K562 (cell line): ENCODE measurements at regions not wholly inside any gene's neighbourhood (a gene's known extent, or its start where the extent isn't known, plus 50 kb on each side); places are given as distances from the start of the nearest gene placed in this dataset.

Experiments used
- ATAC-seq: fragments of 200-7000 bp; cut with Tn5 transposase; 3 replicates; pipeline ENCODE4 v1.9.1; 2020; ENCODE audit warnings: moderate library complexity
- BruUV-seq: library from RNA; stranded (reverse); fragments of 400-500 nt; replicated peaks from 2 replicates; lab custom pipeline; 2021; lab: Mats Ljungman, UMichigan
- CTCF ChIA-PET: fragments of 300-600 bp; formaldehyde crosslinking; extraction: SDS; loops from one replicate; lab custom pipeline; 2021; ENCODE audit warnings: low intra/inter-chr PET ratio; lab: Yijun Ruan, JAX
- POLR2A ChIA-PET: fragments of 300-600, 350-650 bp; sonication (Branson Sonifier 250); formaldehyde crosslinking; extraction: SDS; loops from one replicate; lab custom pipeline; 2021; ENCODE audit warnings: antibody characterized with exemption, inconsistent platforms; lab: Yijun Ruan, JAX
- DNase-seq, 4 experiments: peaks; one replicate each; pipeline versions ENCODE4 v3.0.0 to v3.0.0-alpha.2; 2011 to 2018; ENCODE audit warnings: low spot score in 3 of 4, mixed read lengths in 3 of 4; ENCODE audit errors: extremely low read depth in 1 of 4
- FAIRE-seq: peaks from 2 replicates; lab custom pipeline; 2011; peaks lifted over from hg19 to GRCh38; lab: Jason Lieb, UNC
- H2AFZ ChIP-seq: 2 replicates; pipeline ENCODE4 v1.6.0; 2011; ENCODE audit warnings: low read depth, low read length, control low read depth, inconsistent platforms
- H3K27ac ChIP-seq: fragments of 200-600 bp; 3 replicates; pipeline ENCODE4 v1.8.0; 2011; ENCODE audit warnings: low read depth, mild to moderate bottlenecking, control low read depth, inconsistent platforms, low read length, moderate library complexity, mixed read lengths; ENCODE audit errors: extremely low read depth
- H3K27me3 ChIP-seq, 2 experiments: fragments of 300-600 bp in 1 of 2; 2 replicates in 1 of 2; 3 replicates in 1 of 2; pipeline versions ENCODE4 v1.6.0 to v1.8.0; 2011; ENCODE audit warnings: inconsistent platforms in 2 of 2, low read length in 2 of 2, mild to moderate bottlenecking in 1 of 2, mixed read lengths in 1 of 2, moderate library complexity in 1 of 2; ENCODE audit not compliant: control insufficient read depth in 2 of 2, insufficient read depth in 2 of 2
- H3K36me3 ChIP-seq: fragments of 300-600 bp; 3 replicates; pipeline ENCODE4 v1.8.0; 2011; ENCODE audit warnings: mild to moderate bottlenecking, low read length, inconsistent platforms; ENCODE audit not compliant: control insufficient read depth, insufficient read depth
- H3K4me1 ChIP-seq, 2 experiments: fragments of 200-600 bp in 1 of 2; replicated peaks in 1 of 2; 2 replicates in 1 of 2; 3 replicates in 1 of 2; pipeline versions ENCODE4 v1.5.1 to v1.8.0; 2011; ENCODE audit warnings: inconsistent platforms in 2 of 2, low read length in 2 of 2, mild to moderate bottlenecking in 1 of 2, mixed read lengths in 1 of 2, moderate library complexity in 1 of 2; ENCODE audit not compliant: control insufficient read depth in 2 of 2, insufficient read depth in 2 of 2
- H3K4me2 ChIP-seq: 2 replicates; pipeline ENCODE4 v1.6.1; 2011; ENCODE audit warnings: low read length, control low read depth, inconsistent platforms, mixed read lengths; ENCODE audit not compliant: insufficient read depth
- H3K4me3 ChIP-seq: fragments of 200-600 bp; sonication (generic), shearing (Covaris generic); 2 replicates; pipeline ENCODE4 v1.5.1; 2016; ENCODE audit warnings: control low read depth, inconsistent platforms
- H3K79me2 ChIP-seq: fragments of 200-600 bp; 3 replicates; pipeline ENCODE4 v1.8.0; 2011; ENCODE audit warnings: low read length, inconsistent platforms; ENCODE audit not compliant: control insufficient read depth, insufficient read depth
- H3K9ac ChIP-seq, 2 experiments: 2 replicates each; pipeline versions ENCODE4 v1.6.0 to v1.6.1; 2011; ENCODE audit warnings: low read depth in 2 of 2, low read length in 2 of 2, control low read depth in 1 of 2, inconsistent platforms in 1 of 2, mild to moderate bottlenecking in 1 of 2, mixed read lengths in 1 of 2; ENCODE audit not compliant: insufficient read depth in 1 of 2
- H3K9me1 ChIP-seq: one replicate; pipeline ENCODE4 v1.6.0; 2011; ENCODE audit warnings: inconsistent platforms, mild to moderate bottlenecking, low read length, moderate library complexity; ENCODE audit not compliant: control insufficient read depth, insufficient read depth
- H3K9me3 ChIP-seq: replicated peaks from 2 replicates; pipeline ENCODE4 v1.5.1; 2011; ENCODE audit warnings: low read depth, low read length, inconsistent platforms; ENCODE audit not compliant: control insufficient read depth, insufficient read depth
- H4K20me1 ChIP-seq: replicated peaks from 2 replicates; pipeline ENCODE4 v1.6.1; 2011; ENCODE audit warnings: low read length, inconsistent platforms, mixed read lengths; ENCODE audit not compliant: control insufficient read depth, insufficient read depth
- BACH1 ChIP-seq: fragments of 200-800 bp; sonication (Bioruptor generic); IDR thresholded peaks from 2 replicates; pipeline ENCODE4 v1.6.1; 2016; ENCODE audit warnings: missing genetic modification characterization, missing compliant biosample characterization
- COPS2 ChIP-seq: fragments of 450-650 bp; conservative IDR thresholded peaks from 2 replicates; pipeline ENCODE4 v1.6.1; 2016; ENCODE audit warnings: mild to moderate bottlenecking, moderate library complexity
- ELF4 ChIP-seq: fragments of 450-650 bp; formaldehyde crosslinking; IDR thresholded peaks from 2 replicates; pipeline ENCODE4 v1.4.0; 2022; ENCODE audit warnings: missing genetic modification characterization
- HMG20B ChIP-seq: fragments of 250-450 bp; sonication (Bioruptor Pico); IDR thresholded peaks from 2 replicates; pipeline ENCODE4 v1.5.0; 2021; ENCODE audit warnings: mild to moderate bottlenecking
- JUND ChIP-seq, 2 experiments: IDR thresholded peaks; 2 replicates in 1 of 2; 3 replicates in 1 of 2; pipeline ENCODE4 v1.6.1; 2011; ENCODE audit warnings: borderline replicate concordance in 2 of 2, low read depth in 2 of 2, low read length in 2 of 2, improper control_type of control experiment in 1 of 2, missing biosample characterization in 1 of 2, missing genetic modification characterization in 1 of 2, missing genetic modification reagents in 1 of 2
- MTA1 ChIP-seq: fragments of 450-650 bp; IDR thresholded peaks from 2 replicates; pipeline ENCODE4 v1.6.1; 2017; ENCODE audit warnings: borderline replicate concordance
- NFIC ChIP-seq: fragments of 450-650 bp; IDR thresholded peaks from 2 replicates; pipeline ENCODE4 v1.6.1; 2017; ENCODE audit warnings: mild to moderate bottlenecking, inconsistent platforms
- PHB2 ChIP-seq: fragments of 450-650 bp; IDR thresholded peaks from 2 replicates; pipeline ENCODE4 v1.6.1; 2017; ENCODE audit warnings: low read depth
- PTBP1 ChIP-seq: fragments of 200-400 bp; formaldehyde crosslinking; IDR thresholded peaks from 2 replicates; pipeline ENCODE4 v1.6.1; 2017; ENCODE audit warnings: low read depth, low read length
- SAFB ChIP-seq: fragments of 200-400 bp; formaldehyde crosslinking; IDR thresholded peaks from 2 replicates; pipeline ENCODE4 v1.6.1; 2017; ENCODE audit warnings: low read depth, low read length, borderline replicate concordance
- TCF7L2 ChIP-seq: fragments of 150-350 bp; IDR thresholded peaks from 2 replicates; pipeline ENCODE4 v1.6.1; 2016; ENCODE audit warnings: low read depth, mild to moderate bottlenecking, low read length, moderate library complexity
- TOE1 ChIP-seq, 2 experiments: fragments of 450-650 bp in 1 of 2; sonication (generic) in 1 of 2; formaldehyde crosslinking in 1 of 2; IDR thresholded peaks; 2 replicates each; pipeline versions ENCODE4 v1.7.1 to v1.8.0; 2016 to 2022; ENCODE audit warnings: borderline replicate concordance in 2 of 2, mild to moderate bottlenecking in 2 of 2, antibody characterized with exemption in 1 of 2, inconsistent platforms in 1 of 2, low read depth in 1 of 2, missing genetic modification reagents in 1 of 2, moderate library complexity in 1 of 2
- ZNF311 ChIP-seq: fragments of 250-450 bp; sonication (Bioruptor Pico); IDR thresholded peaks from 2 replicates; pipeline ENCODE4 v1.4.0; 2020; ENCODE audit warnings: mild to moderate bottlenecking, moderate library complexity
- ZNF431 ChIP-seq: sonication (generic); formaldehyde crosslinking; IDR thresholded peaks from 2 replicates; pipeline ENCODE4 v1.8.0; 2022; ENCODE audit warnings: mild to moderate bottlenecking, missing genetic modification reagents
- ZNF695 ChIP-seq: fragments of 450-650 bp; formaldehyde crosslinking; IDR thresholded peaks from 2 replicates; pipeline ENCODE4 v1.4.0; 2020; ENCODE audit warnings: mild to moderate bottlenecking, moderate library complexity
- ZNF76 ChIP-seq: fragments of 250-450 bp; sonication (Bioruptor Pico); IDR thresholded peaks from 2 replicates; pipeline ENCODE4 v1.4.0; 2020; ENCODE audit warnings: mild to moderate bottlenecking, moderate library complexity, borderline replicate concordance
- WGBS: fragments of 100-300 bp; shearing (Covaris generic); methylation state at CpG from one replicate; pipeline ENCODE4 v1.1.6; 2016; ENCODE audit warnings: low coverage, mixed read lengths; ENCODE audit not compliant: insufficient coverage; ENCODE audit errors: missing lambda C conversion rate; 5-methylcytosine and 5-hydroxymethylcytosine counted together
- in situ Hi-C: fragments of 300-500 bp; cut with MboI; formaldehyde crosslinking; loops from 4 replicates; pipeline ENCODE4 v1.15.0; 2018; ENCODE audit warnings: inconsistent platforms, mixed read lengths
- intact Hi-C: fragments of 100-400 bp; cut with micrococcal nuclease; formaldehyde crosslinking; loops from 2 replicates; pipeline ENCODE4 v1.14.2; 2022
- TF ChIP-seq, protein P1 (sequence below), 3 experiments: fragments of 200-800 bp in 1 of 3; fragments of 250-450 bp in 1 of 3; fragments of 450-650 bp in 1 of 3; sonication (Bioruptor Pico) in 1 of 3; sonication (Bioruptor generic) in 1 of 3; formaldehyde crosslinking in 1 of 3; IDR thresholded peaks; 2 replicates each; pipeline versions ENCODE4 v1.6.1 to v1.8.0; 2016 to 2022; ENCODE audit warnings: mild to moderate bottlenecking in 2 of 3, missing genetic modification characterization in 2 of 3, missing compliant biosample characterization in 1 of 3, moderate library complexity in 1 of 3
- TF ChIP-seq, protein P2 (sequence below): fragments of 250-450 bp; sonication (Bioruptor Pico); IDR thresholded peaks from 2 replicates; pipeline ENCODE4 v1.5.1; 2021; ENCODE audit warnings: mild to moderate bottlenecking

DNA sequence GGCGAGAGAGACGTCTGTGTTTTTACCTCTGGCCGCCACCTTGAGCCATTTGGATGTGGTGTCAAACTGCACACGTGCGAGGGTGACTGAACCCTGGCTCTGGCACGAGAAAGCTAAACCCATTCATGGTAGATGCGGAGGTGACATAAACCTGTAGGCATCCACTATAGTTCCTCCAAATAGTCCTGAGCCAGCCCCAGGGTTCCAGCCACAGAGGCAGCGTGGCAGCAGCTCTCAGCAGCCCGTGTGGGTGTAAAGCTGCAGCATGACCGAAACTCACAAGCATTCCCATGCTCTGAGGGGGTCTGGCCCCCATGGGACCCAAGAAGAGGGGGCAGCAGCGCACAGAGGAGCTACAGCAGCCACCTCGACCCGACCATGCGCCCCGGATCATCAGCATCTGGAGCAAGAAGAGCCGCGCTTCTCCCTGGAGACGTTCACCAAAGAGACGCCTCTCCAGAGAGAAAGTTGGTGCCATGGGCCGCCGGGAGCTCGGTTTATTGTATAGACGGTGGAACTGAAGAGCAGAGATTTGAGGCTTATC, 303.8 kb upstream of the IRX4 start:
- Histone ChIP-seq H3K4me1 (no peaks in the 10 kb centered on the region), H2AFZ (no peak overlapping the region), H3K4me2 (no peak overlapping the region), H3K36me3 (no peaks in the 10 kb centered on the region), H4K20me1 (0 out of 2 replicates have a peak, but pooled peaks cover 17% of the 10 kb centered on the region), H3K9me1 (no peaks in the 10 kb centered on the region), H3K79me2 (no peaks in the 10 kb centered on the region), H3K27ac (no peak overlapping the region), H3K27me3 (peaks cover 15 to 55% of the 10 kb centered on the region in 2 experiments), H3K9ac (no peak overlapping the region), H3K4me3 (no peak overlapping the region), H3K9me3 (no peaks in the 10 kb centered on the region)
- DNase-seq (no peak), ATAC-seq (no peak), FAIRE-seq (no peak)
- POLR2A ChIA-PET, result no interaction called here
- in situ Hi-C loops (no loop called here), intact Hi-C loops (no loop called here)
- TF ChIP-seq TOE1 (IDR thresholded peaks at IDR 0.05; ENCODE audit: borderline replicate concordance), result no peak
- no peak for TF ChIP-seq TOE1 (CRISPR knock-in tag; IDR thresholded peaks at IDR 0.05; ENCODE audit: borderline replicate concordance, low read depth)
- TF ChIP-seq, protein P1, sequence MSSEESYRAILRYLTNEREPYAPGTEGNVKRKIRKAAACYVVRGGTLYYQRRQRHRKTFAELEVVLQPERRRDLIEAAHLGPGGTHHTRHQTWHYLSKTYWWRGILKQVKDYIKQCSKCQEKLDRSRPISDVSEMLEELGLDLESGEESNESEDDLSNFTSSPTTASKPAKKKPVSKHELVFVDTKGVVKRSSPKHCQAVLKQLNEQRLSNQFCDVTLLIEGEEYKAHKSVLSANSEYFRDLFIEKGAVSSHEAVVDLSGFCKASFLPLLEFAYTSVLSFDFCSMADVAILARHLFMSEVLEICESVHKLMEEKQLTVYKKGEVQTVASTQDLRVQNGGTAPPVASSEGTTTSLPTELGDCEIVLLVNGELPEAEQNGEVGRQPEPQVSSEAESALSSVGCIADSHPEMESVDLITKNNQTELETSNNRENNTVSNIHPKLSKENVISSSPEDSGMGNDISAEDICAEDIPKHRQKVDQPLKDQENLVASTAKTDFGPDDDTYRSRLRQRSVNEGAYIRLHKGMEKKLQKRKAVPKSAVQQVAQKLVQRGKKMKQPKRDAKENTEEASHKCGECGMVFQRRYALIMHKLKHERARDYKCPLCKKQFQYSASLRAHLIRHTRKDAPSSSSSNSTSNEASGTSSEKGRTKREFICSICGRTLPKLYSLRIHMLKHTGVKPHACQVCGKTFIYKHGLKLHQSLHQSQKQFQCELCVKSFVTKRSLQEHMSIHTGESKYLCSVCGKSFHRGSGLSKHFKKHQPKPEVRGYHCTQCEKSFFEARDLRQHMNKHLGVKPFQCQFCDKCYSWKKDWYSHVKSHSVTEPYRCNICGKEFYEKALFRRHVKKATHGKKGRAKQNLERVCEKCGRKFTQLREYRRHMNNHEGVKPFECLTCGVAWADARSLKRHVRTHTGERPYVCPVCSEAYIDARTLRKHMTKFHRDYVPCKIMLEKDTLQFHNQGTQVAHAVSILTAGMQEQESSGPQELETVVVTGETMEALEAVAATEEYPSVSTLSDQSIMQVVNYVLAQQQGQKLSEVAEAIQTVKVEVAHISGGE (CRISPR knock-in tag; IDR thresholded peaks at IDR 0.05), result no peak
- TF ChIP-seq COPS2, result no peak
- TF ChIP-seq PHB2, result no peak
- TF ChIP-seq, protein P2, sequence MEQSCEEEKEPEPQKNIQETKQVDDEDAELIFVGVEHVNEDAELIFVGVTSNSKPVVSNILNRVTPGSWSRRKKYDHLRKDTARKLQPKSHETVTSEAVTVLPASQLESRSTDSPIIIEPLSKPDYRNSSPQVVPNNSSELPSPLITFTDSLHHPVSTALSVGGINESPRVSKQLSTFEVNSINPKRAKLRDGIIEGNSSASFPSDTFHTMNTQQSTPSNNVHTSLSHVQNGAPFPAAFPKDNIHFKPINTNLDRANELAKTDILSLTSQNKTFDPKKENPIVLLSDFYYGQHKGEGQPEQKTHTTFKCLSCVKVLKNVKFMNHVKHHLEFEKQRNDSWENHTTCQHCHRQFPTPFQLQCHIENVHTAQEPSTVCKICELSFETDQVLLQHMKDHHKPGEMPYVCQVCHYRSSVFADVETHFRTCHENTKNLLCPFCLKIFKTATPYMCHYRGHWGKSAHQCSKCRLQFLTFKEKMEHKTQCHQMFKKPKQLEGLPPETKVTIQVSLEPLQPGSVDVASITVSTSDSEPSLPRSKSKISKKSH (CRISPR knock-in tag), result no peak
- no peak for TF ChIP-seq BACH1 (tag)
- TF ChIP-seq ZNF76, result no peak
- TF ChIP-seq ZNF695, result no peak
- TF ChIP-seq NFIC, result no peak
- no peak for TF ChIP-seq TCF7L2
- TF ChIP-seq SAFB, result no peak
- no peak for TF ChIP-seq PTBP1
- TF ChIP-seq MTA1, result no peak
- no peak for TF ChIP-seq ZNF311 (CRISPR knock-in tag)
- no peak for TF ChIP-seq ZNF431
- TF ChIP-seq HMG20B (CRISPR knock-in tag), result no peak
- no peak for TF ChIP-seq JUND (IDR thresholded peaks at IDR 0.05; ENCODE audit: borderline replicate concordance, low read depth, low read length)
- TF ChIP-seq JUND (tag; IDR thresholded peaks at IDR 0.05; ENCODE audit: borderline replicate concordance, low read depth, low read length), result no peak
- TF ChIP-seq ELF4 (CRISPR knock-in tag), result no peak
- no TSS peak for BruUV-seq
- CTCF ChIA-PET, result no interaction called here
- WGBS, result under 1% methylated on average over 23 of the region's 23 CpGs
